GM19239 (cell line): ENCODE measurements at regions not wholly inside any gene's neighbourhood (a gene's known extent, or its start where the extent isn't known, plus 50 kb on each side); places are given as distances from the start of the nearest gene placed in this dataset.
A peak's percentile ranks its signal among the peaks of the same experiment; 100 is the strongest.
"Not testable (repeated sequence)": the region's sequence is repeated elsewhere in the genome, so short reads cannot be mapped to it uniquely, and the experiment has no call there.

Experiments used
- DNase-seq: peaks from one replicate; pipeline ENCODE4 v3.0.0; 2011; ENCODE audit warnings: low spot score; ENCODE audit not compliant: insufficient read length
- FAIRE-seq: peaks from 2 replicates; lab custom pipeline; 2011; peaks lifted over from hg19 to GRCh38; lab: Jason Lieb, UNC

GRCh38 chr5:124836314-124836713, 89.9 kb upstream of the ZNF608 start:
- DNase-seq, FAIRE-seq: not testable (repeated sequence)

- DNase-seq (no peak), FAIRE-seq (no peak)
Measured at GRCh38 chr5:124839371-124839998, 93.0 kb upstream of the ZNF608 start.

DNA sequence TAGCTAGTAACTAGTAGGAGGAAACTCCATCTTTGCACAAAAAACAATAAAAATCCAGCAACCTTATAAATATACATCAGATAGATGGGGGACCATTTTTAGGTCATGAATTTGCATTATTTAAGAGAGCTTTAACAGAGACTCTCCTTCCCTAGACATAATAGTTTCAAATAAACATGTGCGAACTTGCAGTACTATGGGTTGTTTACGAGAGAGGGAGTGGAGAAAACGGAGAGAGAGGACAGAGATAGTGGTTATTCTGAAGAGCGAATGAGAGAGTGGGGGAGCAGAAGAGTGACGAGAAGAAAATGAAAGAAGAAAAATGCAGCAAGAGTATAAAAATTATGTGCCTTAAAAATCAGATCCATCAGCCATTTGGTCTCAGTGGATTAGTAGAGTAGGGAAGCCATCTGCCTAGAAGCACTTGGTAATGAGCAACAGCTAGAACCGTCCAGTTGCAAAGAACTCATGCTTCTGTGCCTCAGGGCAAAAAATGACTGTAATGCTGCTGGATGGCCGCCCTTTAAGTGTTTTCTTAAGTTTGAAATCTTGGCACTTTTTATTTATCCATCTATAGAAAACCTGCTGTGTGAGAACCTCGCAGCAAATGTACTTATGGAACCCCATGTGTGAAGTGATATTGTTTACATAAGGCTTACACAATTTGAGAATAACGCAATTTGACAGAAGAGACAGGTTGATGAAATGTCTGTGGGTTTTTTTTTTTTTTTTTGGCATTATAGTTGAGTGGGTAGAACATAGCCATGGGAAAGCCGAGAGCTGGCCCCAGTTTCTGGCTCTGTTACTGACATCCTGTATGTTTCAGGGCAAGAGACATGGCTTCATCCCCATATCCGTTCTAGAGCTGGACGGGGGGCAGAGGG, 95.6 kb upstream of the ZNF608 start:
- DNase-seq (no peak), FAIRE-seq (no peak)

DNA sequence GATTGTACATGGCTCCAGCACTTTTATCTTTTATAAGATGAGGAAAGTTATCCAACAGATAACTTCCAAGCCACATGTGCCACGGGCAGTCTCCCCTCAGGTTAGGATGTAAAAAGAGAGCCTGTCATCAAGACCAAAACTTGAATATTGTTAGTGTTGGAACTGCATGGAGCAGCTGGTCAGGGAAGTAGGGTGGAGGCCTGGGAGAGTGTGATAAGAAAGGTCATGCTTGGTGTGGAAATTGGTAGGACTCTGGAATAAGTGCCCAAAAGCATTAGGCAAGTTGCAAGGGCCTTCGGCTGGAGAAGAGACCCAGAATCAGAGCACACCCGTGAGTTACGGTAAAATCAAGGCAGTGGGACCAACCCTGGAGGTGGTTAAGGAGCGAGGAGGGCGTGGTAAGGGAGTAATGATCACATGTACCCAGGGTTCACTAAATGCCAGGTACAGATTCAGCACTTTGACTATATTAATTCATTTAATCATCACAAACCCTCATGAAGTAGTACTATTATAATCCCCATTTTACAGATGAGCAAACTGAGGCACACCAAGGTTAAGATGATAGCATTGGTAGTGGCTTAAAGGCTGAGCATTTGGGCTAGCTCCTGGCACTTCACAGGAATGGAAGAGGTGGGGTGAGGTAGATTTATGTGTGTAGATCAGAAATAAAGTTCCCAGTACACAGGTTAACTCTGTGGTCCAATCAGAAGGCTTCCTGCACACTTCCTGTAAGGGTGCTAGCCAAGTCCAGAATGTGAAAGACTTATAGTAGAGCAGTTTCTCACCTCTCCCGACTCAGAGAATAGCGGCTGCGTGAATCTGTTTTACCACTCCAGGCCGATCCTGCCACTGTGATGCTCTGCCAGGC, 96.5 kb upstream of the ZNF608 start:
- no peak for DNase-seq
- no peak for FAIRE-seq

DNA sequence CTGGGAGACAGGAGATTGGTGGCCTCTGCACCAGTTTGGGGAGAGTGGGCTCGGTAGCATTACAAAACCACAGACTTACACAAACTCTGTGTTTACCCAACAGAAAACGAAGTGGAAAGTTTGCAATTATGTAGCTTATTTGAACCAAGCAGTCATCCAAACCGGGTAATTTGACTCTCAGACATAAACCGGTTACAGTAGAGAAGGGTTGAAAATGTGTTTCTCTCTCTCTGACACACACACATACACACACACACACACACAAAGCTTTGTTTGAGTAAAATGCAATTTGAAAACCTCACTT, 97.1 kb upstream of the ZNF608 start:
- no peak for FAIRE-seq

GRCh38 chr5:124844371-124844920, 98.0 kb upstream of the ZNF608 start:
- DNase-seq (no peak), FAIRE-seq (no peak)

More for the DNA sequence above, 97.1 kb upstream of the ZNF608 start:
- DNase-seq: no peak

DNA sequence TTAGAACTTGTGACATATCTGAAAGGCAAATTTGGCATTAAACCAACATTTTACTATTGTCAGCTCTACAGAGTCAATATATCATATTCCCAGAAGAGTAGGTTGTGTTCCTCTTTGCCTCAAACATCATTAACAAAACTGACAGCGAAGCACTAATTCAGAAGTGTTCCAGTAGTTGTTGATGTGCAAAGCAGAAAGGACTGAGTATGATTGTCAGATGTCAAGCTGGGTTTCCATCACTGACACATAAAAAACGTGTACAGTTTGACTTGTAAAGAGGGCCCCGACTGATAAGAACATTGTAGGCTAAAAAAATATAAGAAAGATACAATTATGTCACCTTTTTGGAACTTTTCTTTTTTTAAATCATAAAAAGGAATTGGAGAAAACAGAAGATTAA, 101.5 kb upstream of the ZNF608 start:
- FAIRE-seq: no peak
- DNase-seq: no peak

DNA sequence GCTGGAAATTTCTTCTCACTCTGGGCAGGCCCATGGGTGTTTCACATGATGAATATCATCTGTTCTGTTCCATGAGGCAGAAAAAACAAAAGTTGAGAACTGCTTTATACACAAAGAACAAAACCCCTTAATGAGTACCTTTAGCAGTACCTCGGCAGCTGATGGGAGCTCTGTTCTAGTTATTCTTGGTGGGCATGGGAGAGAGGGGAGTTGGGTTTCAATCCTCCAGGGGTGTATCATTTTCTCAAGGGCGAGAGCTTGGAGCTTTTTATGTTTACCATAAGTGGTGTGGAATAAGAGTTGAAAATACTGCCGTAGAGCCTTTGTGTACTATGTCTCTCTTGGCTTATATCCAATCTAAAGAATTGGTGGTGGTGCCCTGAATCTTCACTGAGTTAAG, 103.3 kb upstream of the ZNF608 start:
- FAIRE-seq (no peak), DNase-seq (no peak)

DNA sequence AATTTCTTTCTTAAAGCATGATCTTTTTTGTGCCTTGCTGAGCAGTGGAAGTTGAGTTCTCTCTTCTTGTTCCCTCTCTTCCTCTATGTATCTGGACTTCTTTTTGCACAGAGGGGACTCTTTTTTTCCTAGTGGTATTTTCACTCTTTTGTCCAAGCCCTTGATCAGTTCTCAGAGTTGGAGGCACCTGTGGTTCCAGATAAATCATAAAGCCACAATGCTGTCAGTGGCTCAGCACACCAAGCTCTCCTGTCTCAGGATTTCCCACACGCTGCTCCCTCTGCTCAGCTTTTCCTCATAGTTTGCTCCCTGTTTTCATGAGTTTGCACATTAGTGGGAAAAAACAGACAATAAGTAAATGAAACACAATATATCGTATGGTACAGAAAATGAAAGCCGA, 110.3 kb upstream of the ZNF608 start:
- no peak for DNase-seq
- FAIRE-seq: no peak

GRCh38 chr5:124858612-124859011, 112.2 kb upstream of the ZNF608 start:
- no peak for FAIRE-seq
- no peak for DNase-seq

DNA sequence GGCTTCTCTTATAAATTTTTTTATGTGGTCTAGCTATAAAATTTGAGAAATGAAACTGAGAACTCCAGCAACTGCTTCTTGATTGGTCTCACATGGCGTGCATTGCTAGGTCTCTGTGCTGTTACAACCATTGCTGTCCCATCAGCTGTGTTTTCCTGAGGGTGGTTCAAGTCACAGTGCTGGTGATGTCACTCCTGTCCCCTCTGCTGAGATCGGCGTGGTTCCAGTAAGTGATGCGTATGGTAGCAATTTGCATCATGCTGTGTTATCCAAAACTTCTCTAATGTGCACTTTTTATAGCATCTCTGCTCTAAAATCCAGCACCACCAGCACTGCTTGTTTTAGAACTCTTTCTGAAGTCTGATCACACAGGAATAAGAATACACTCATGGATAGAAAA, 112.6 kb upstream of the ZNF608 start:
- FAIRE-seq (peak; percentile 35), DNase-seq (no peak)

GRCh38 chr5:124859556-124860290, 113.3 kb upstream of the ZNF608 start:
- no peak for FAIRE-seq
- no peak for DNase-seq

DNA sequence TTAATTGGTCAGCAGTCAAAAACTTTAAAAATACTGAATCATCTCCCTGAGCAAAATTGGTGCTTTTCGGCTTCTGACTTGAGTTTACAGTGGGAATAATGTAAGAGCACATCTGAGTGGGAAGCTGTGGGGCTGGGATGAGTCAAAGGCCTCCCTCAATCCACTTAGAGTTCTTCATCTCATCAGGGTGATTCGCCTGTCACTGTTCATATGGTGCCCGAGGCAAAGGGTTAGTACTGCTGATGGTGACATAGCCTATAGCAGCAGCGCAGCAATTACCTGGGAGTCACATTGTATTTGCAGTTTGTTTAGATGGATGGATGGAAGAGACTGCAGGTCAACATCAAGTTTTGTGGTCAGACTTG, 113.8 kb upstream of the ZNF608 start:
- DNase-seq: no peak
- FAIRE-seq: no peak

- no peak for DNase-seq
Measured at GRCh38 chr5:124865066-124865465, 118.6 kb upstream of the ZNF608 start.

GRCh38 chr5:124865603-124866354, 119.3 kb upstream of the ZNF608 start:
- FAIRE-seq (no peak), DNase-seq (no peak)

More at GRCh38 chr5:124865066-124865465, 118.6 kb upstream of the ZNF608 start:
- no peak for FAIRE-seq

DNA sequence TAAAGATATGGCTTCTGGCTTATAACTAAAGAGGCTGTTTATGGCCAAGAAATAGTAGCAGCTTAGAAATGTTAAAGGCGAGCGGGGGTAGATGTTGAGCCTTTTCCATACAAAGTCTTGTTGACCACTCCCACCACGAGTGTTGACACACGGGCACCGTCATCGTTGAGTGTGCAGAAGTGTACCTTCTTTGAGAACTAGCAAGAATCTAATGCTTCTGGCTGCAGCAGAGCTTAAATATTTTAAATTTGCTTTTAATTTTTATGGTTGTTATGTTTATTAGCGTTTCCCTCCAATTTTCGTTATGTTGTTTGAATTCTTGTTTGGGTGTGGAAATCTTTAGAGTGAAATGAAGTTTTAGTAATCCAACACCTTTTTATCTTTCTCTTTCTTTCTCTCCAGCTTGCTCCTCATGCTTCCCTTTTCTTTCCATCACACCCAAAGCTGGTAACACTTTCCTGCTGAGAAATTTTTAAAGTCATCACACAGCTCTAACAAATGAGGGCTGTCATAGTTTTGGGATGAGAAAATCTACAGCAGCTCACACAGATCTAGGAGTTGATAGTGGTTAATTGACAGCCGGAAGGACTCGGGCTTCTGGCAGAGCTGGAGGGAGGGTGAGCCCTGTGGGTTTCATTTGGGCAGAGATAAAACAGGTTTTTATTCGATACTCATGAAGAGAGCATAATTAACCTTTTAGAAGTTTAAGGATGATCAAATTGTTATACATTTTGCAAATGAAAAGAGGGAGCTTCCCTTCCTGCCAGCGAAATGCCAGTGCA, 120.1 kb upstream of the ZNF608 start:
- DNase-seq (no peak), FAIRE-seq (no peak)

- DNase-seq (no peak), FAIRE-seq (no peak)
Measured at GRCh38 chr5:124867137-124867704, 120.8 kb upstream of the ZNF608 start.

- FAIRE-seq: no peak
- DNase-seq: no peak
Measured at GRCh38 chr5:124868676-124869075, 122.2 kb upstream of the ZNF608 start.
